VCaP (cell line): ENCODE measurements at regions not wholly inside any gene's neighbourhood (a gene's known extent, or its start where the extent isn't known, plus 50 kb on each side); places are given as distances from the start of the nearest gene placed in this dataset.

Source experiments
- H3K27ac ChIP-seq: fragments of 450-650 bp; 2 replicates; pipeline ENCODE4 v1.5.1; 2017
- TF ChIP-seq, protein P1 (sequence below): fragments of 450-650 bp; conservative IDR thresholded peaks from 2 replicates; pipeline ENCODE4 v1.5.1; 2017; ENCODE audit warnings: mild to moderate bottlenecking, moderate library complexity

DNA sequence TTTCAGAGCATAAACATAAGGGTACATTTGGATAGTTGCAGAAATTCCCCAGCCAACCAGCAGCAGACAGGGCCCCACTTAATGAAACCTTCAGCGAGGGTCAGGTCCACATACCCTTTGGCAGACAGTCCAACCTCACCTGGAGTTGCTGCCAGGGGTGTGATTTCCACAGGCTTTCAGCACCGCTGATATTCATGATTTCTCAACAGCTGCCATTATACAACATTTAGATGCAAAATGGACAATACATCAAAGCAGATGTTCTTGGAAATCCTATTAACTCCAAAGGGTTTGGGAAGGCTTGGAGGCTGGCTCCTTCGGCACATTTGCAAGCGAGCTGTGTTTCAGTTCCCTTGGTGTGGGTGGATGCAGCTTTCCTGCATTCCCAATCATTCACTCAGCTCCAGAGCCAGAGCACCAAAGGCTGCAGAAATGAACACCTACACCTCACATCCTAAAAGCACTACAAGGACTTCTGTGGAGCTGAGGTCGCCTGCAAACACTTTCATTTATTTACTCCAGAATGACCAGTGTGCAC is 147.2 kb upstream of the VSTM2B start:
- H3K27ac ChIP-seq: no peak overlapping the region
- TF ChIP-seq, protein P1, sequence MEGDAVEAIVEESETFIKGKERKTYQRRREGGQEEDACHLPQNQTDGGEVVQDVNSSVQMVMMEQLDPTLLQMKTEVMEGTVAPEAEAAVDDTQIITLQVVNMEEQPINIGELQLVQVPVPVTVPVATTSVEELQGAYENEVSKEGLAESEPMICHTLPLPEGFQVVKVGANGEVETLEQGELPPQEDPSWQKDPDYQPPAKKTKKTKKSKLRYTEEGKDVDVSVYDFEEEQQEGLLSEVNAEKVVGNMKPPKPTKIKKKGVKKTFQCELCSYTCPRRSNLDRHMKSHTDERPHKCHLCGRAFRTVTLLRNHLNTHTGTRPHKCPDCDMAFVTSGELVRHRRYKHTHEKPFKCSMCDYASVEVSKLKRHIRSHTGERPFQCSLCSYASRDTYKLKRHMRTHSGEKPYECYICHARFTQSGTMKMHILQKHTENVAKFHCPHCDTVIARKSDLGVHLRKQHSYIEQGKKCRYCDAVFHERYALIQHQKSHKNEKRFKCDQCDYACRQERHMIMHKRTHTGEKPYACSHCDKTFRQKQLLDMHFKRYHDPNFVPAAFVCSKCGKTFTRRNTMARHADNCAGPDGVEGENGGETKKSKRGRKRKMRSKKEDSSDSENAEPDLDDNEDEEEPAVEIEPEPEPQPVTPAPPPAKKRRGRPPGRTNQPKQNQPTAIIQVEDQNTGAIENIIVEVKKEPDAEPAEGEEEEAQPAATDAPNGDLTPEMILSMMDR: no peak

DNA sequence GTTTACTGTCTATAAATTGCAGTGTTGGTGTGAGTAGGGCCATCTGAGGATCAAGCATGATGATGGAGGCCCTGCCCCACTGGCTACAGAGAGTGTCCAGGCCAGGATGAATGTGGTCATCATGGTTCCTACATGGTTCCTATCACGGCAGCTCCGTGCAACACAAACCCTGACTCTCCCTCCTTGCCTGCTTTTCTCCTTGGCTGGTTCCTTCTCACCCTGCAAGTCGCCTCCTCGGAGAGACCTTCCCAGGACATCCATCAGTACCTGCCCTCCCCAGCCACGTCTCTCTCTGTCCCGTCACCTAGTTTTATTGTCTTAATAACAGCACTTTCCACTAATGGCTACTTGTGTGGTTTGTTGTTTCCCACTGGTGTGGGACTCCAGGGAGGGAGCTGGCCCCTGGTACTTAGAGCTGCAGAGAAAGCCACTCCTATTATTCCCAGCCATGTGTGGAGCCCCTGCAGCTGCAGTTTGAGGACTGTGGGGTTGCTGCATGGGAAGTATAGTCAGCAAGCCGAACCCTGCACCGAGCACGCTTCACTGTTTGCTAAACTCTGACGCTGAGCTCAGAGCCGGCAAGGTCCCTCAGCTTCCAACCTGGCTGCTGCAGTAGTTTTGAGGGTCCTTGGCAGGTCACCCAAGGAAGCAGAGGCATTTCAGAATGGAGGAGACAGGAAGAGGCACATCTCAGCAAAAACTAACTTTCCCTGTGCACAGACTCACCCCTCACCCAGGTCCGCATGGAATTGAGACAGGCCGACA is 146.4 kb upstream of the VSTM2B start:
- TF ChIP-seq, protein P1: no peak
- no peak overlapping the region for H3K27ac ChIP-seq

DNA sequence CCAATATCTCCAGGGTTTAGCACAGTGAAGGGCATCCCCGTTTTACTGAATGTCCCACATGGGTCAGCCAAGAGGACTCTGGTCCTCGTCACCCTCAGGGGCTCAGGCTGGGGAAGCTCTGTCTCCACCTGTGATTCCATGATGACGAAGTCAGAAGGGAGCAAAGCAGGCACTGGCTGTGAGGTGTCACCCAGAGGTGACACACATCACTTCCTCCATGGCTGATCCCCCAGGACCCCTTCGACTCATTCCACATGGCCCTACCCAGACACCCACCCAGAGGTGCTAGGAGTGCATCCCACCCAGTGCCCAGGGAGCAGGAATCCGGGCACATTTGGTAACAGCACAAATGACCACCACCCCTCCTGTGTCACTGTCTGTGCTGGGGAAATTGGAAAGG is 145.2 kb upstream of the VSTM2B start:
- no peak overlapping the region for H3K27ac ChIP-seq
- TF ChIP-seq, protein P1: no peak

DNA sequence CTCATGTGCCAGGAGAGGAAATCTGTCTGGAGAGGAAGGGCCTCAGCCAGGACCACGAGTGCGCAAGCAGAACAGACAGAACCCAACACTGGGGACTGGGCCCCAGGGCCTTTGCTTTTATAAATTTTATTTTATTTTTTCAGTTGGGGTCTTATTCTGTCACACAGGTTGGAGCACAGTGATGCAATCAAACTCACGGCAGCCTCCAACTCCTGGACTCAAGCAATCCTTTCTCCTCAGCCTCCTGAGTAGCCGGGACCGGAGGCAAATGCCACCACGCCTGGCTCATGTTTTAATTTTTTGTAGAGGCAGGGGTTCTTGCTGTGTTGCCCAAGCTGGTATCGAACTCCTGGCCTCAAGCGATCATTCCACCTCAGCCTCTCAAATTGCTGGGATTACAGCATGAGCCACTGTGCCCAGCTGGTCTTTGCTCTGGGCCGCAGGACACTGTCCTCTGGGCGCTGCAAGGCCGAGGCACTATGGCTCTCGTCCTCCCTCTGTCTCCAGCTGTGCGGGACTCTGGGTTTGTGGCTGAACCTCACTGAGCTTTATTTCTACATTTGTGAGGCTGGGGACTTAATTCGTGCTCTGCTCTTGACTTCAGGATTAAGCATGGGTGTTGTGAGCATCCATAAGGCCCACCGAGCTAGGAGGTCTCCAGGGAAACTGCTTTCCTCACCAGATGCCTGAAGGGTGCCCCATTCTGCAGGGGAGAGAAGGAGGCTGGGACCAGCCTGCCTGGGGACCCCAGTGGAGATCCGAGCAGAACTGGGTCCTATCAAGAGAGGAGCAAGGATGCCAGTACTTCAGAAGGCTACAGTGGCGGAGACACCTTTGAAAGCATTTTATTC is 144.2 kb upstream of the VSTM2B start:
- TF ChIP-seq, protein P1: no peak
- no peak overlapping the region for H3K27ac ChIP-seq

DNA sequence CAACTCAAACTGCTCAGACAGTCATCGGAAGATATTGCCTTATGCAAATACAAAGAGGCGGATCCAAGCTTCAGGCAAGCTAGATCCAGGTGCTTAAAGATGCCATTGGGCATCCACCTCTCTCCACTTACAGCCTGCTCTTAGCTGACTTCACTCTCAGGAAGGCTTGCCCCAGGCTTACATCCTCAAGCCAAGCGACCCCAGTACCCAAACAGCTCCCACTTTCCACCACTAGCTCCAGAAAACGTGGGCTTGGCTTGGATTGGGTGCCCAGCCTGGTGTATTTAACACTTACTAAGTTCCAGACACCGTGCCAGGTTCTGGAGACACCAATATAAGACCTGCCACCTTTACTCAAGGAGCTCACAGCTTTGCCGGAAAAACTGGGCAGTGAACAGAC is 142.1 kb upstream of the VSTM2B start:
- TF ChIP-seq, protein P1: no peak
- no peak overlapping the region for H3K27ac ChIP-seq

DNA sequence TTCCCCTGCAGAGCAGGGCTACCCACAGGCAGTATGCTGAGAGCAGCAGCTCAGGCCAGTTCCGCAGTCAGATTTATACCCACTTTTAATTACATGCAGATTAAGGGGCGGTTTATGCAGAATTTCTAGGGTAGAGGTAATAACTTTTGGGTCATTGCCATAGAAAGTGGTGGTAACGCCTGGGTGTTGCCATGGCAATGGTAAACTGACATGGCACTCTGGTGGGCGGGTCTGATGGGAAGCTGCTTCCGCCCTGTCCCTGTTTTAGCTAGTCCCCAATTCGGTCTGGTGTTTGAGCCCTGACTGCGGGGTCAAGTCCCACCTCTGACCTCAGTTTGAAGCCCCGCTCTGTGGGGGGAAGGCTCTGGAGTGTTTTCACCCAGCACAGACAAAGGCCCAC is 141.1 kb upstream of the VSTM2B start:
- H3K27ac ChIP-seq: no peak overlapping the region
- TF ChIP-seq, protein P1: no peak

DNA sequence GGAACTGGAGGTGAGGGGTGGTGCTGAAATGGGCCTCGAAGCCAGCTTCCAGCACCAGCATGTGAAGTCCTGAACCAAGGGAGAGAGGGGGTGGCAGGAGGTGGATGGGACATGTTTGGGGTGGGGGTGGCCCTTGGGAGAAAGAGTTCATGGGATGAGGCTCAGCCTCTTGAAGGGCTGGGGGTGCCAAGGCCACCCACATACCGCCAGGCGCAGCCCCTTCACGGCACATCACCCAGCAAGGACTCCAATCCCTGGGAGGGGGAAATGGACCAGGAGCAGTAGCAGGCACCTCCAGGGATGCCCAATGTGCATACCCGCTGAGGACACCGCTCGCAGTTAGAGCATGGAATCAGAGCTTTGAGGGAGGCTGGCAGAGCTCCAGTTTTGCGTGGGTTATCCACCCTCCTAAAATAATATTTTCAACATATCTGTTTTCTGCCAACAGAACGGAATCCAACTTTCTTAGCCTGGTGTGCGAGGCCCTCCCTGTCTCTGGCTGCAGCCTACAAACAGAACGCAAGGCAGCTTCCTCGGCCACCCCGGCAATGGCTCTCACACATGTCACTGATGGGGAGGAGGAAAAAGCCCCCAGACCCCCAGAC is 140.5 kb upstream of the VSTM2B start:
- TF ChIP-seq, protein P1: no peak
- no peak overlapping the region for H3K27ac ChIP-seq
